Panc1 (cell line): ENCODE measurements at regions not wholly inside any gene's neighbourhood (a gene's known extent, or its start where the extent isn't known, plus 50 kb on each side); places are given as distances from the start of the nearest gene placed in this dataset.

ENCODE experiments used
- ATAC-seq: fragments of 200-7000 bp; cut with Tn5 transposase; 2 replicates; pipeline ENCODE4 v1.9.1; 2020; ENCODE audit warnings: mild to moderate bottlenecking, moderate library complexity
- BruUV-seq: library from RNA; stranded (reverse); fragments of 400-500 nt; replicated peaks from 2 replicates; lab custom pipeline; 2021; lab: Mats Ljungman, UMichigan
- CTCF ChIA-PET: fragments of 300-600 bp; sonication (Branson Sonifier 250); formaldehyde crosslinking; loops from one replicate; lab custom pipeline; 2022; ENCODE audit warnings: antibody characterized with exemption; lab: Charles Lee
- POLR2A ChIA-PET: fragments of 300-600 bp; sonication (Branson Sonifier 250); formaldehyde crosslinking; loops from one replicate; lab custom pipeline; 2022; ENCODE audit warnings: antibody characterized with exemption; lab: Charles Lee
- DNase-seq: peaks from one replicate; pipeline ENCODE4 v3.0.0-alpha.2; 2010; ENCODE audit warnings: low read depth, low spot score
- H3K27ac ChIP-seq: 2 replicates; pipeline ENCODE4 v1.5.1; 2011; ENCODE audit warnings: mild to moderate bottlenecking, low read length, inconsistent platforms
- H3K27me3 ChIP-seq: fragments of 200-500 bp; sonication (Bioruptor generic); 2 replicates; pipeline ENCODE4 v1.6.0; 2014; ENCODE audit warnings: low read length, inconsistent platforms; ENCODE audit not compliant: control insufficient read depth, insufficient read depth
- H3K36me3 ChIP-seq: fragments of 200-500 bp; sonication (Bioruptor generic); 2 replicates; pipeline ENCODE4 v1.5.1; 2014; ENCODE audit warnings: inconsistent platforms, mild to moderate bottlenecking, low read length, moderate library complexity; ENCODE audit not compliant: control insufficient read depth, insufficient read depth
- H3K4me1 ChIP-seq: 2 replicates; pipeline ENCODE4 v1.5.1; 2011; ENCODE audit warnings: inconsistent platforms, mild to moderate bottlenecking, low read length, moderate library complexity; ENCODE audit not compliant: control insufficient read depth, insufficient read depth
- H3K4me3 ChIP-seq, 2 experiments: 2 replicates each; pipeline ENCODE4 v1.5.1; 2011 to 2012; ENCODE audit warnings: low read depth in 2 of 2, low read length in 2 of 2, mild to moderate bottlenecking in 2 of 2, inconsistent platforms in 1 of 2, moderate library complexity in 1 of 2
- H3K9me3 ChIP-seq: fragments of 200-500 bp; sonication (Bioruptor generic); 2 replicates; pipeline ENCODE4 v1.5.1; 2014; ENCODE audit warnings: low read depth, mild to moderate bottlenecking, inconsistent platforms, low read length, moderate library complexity; ENCODE audit not compliant: control insufficient read depth, insufficient read depth
- CTCF ChIP-seq: fragments of 450-650 bp; IDR thresholded peaks from 2 replicates; pipeline ENCODE4 v1.5.1; 2017; ENCODE audit warnings: mild to moderate bottlenecking
- POLR2AphosphoS5 ChIP-seq: IDR thresholded peaks from 2 replicates; pipeline ENCODE4 v1.6.1; 2012; ENCODE audit warnings: mild to moderate bottlenecking, low read depth, low read length, moderate library complexity
- REST ChIP-seq, 2 experiments: IDR thresholded peaks; 2 replicates each; pipeline ENCODE4 v1.6.1; 2011 to 2012; ENCODE audit warnings: low read depth in 2 of 2, control low read depth in 1 of 2, low read length in 1 of 2, mild to moderate bottlenecking in 1 of 2, moderate library complexity in 1 of 2; ENCODE audit not compliant: insufficient read depth in 1 of 2
- SIN3A ChIP-seq: IDR thresholded peaks from 2 replicates; pipeline ENCODE4 v1.6.1; 2012; ENCODE audit warnings: low read depth, mild to moderate bottlenecking, low read length, moderate library complexity, borderline replicate concordance; ENCODE audit not compliant: insufficient read depth
- TCF7L2 ChIP-seq: IDR thresholded peaks from 2 replicates; pipeline ENCODE4 v1.6.1; 2011; ENCODE audit warnings: mild to moderate bottlenecking, low read depth, low read length, inconsistent platforms
- in situ Hi-C: cut with HindIII; loops from 2 replicates; pipeline ENCODE4 v1.10.0; 2016; ENCODE audit warnings: low sequenced_read_pairs, low pct_unique_long_range_greater_than_20kb
- intact Hi-C: fragments of 100-400 bp; cut with micrococcal nuclease; formaldehyde crosslinking; loops from one replicate; pipeline ENCODE4 v1.10.0; 2022; ENCODE audit not compliant: unreplicated experiment

GRCh38 chr2:16221461-16222010 is 281.2 kb downstream of the MYCN start:
- intact Hi-C loops: no loop called here
- ATAC-seq (no peak), DNase-seq (no peak)
- H3K36me3 ChIP-seq: no peaks in the 10 kb centered on the region
- ChIA-PET CTCF (no interaction called here), POLR2A (no interaction called here)
- H3K4me1 ChIP-seq: no peaks in the 10 kb centered on the region
- TF ChIP-seq TCF7L2 (no peak), SIN3A (no peak), POLR2AphosphoS5 (no peak), CTCF (no peak)
- no peaks in the 10 kb centered on the region for H3K9me3 ChIP-seq
- no peak overlapping the region for H3K27ac ChIP-seq
- H3K4me3 ChIP-seq: no peak overlapping the region
- BruUV-seq: no TSS peak
- H3K27me3 ChIP-seq: peaks cover 2% of the 10 kb centered on the region; the same call in 1 of the 2 replicates
- in situ Hi-C loops: no loop called here

- ChIA-PET POLR2A (no interaction called here), CTCF (no interaction called here)
- Histone ChIP-seq H3K36me3 (no peaks in the 10 kb centered on the region), H3K9me3 (no peaks in the 10 kb centered on the region), H3K27ac (no peak overlapping the region), H3K4me1 (no peaks in the 10 kb centered on the region), H3K4me3 (no peak overlapping the region), H3K27me3 (peaks cover 2% of the 10 kb centered on the region; the same call in 1 of the 2 replicates)
- intact Hi-C loops (no loop called here), in situ Hi-C loops (no loop called here)
- no peak for TF ChIP-seq REST (IDR thresholded peaks at IDR 0.05; ENCODE audit: insufficient read depth in 1 of 2, low read depth in 2 of 2, low read length in 1 of 2)
- TF ChIP-seq SIN3A: no peak
- TF ChIP-seq CTCF: no peak
- no peak for TF ChIP-seq POLR2AphosphoS5
- TF ChIP-seq TCF7L2: no peak
- ATAC-seq: no peak
- BruUV-seq: no TSS peak
- no peak for DNase-seq
Observed at GRCh38 chr2:16219292-16219975, 279.1 kb downstream of the MYCN start.
